ENCODE measurements at regions not wholly inside any gene's neighbourhood (a gene's known extent, or its start where the extent isn't known, plus 50 kb on each side); places are given as distances from the start of the nearest gene placed in this dataset.

- TF ChIP-seq POLR2A (IDR thresholded peaks at IDR 0.05) (no peak), CTCF (IDR thresholded peaks at IDR 0.05) (no peak)
- no peak for DNase-seq
- H3K4me1 ChIP-seq = no peaks in the 10 kb centered on the region
- no peaks in the 10 kb centered on the region for H3K9me3 ChIP-seq
- H3K27me3 ChIP-seq = no peaks in the 10 kb centered on the region
- no peak overlapping the region for H3K27ac ChIP-seq
- WGBS, 2 donors = 75 to 86% methylated on average over 5 of the region's 5 CpGs
- no peaks in the 10 kb centered on the region for H3K36me3 ChIP-seq
- H3K4me3 ChIP-seq = no peak overlapping the region
- intact Hi-C loops (cut with DNase I) = loop anchor here (10.0 kb wide), 1 partner anchor 109 kb away; no protein-coding TSS in a partner anchor
Measured at GRCh38 chr12:79534029-79534867, 156.5 kb downstream of the PAWR start.

GRCh38 chr12:79532907-79533288, 157.9 kb downstream of the PAWR start:
- TF ChIP-seq CTCF (IDR thresholded peaks at IDR 0.05) (no peak), POLR2A (IDR thresholded peaks at IDR 0.05) (no peak)
- H3K4me3 ChIP-seq = no peak overlapping the region
- intact Hi-C loops (cut with DNase I) = loop anchor here (10.0 kb wide), 1 partner anchor 108 kb away; no protein-coding TSS in a partner anchor
- no peaks in the 10 kb centered on the region for H3K9me3 ChIP-seq
- no peak overlapping the region for H3K27ac ChIP-seq
- no peaks in the 10 kb centered on the region for H3K36me3 ChIP-seq
- H3K27me3 ChIP-seq = no peaks in the 10 kb centered on the region
- DNase-seq = no peak
- no peaks in the 10 kb centered on the region for H3K4me1 ChIP-seq
- 89 to 94% methylated on average over 3 to 5 of the region's 7 CpGs for WGBS, 2 donors

GRCh38 chr12:79531518-79531917, 159.2 kb downstream of the PAWR start:
- Histone ChIP-seq H3K27ac (no peak overlapping the region), H3K4me3 (no peak overlapping the region), H3K36me3 (no peaks in the 10 kb centered on the region), H3K9me3 (no peaks in the 10 kb centered on the region), H3K4me1 (no peaks in the 10 kb centered on the region), H3K27me3 (no peaks in the 10 kb centered on the region)
- intact Hi-C loops (cut with DNase I) = loop anchor here (10.0 kb wide), 1 partner anchor 107 kb away; no protein-coding TSS in a partner anchor
- no peak for DNase-seq
- WGBS, 2 donors = 93 to 96% methylated on average over 4 of the region's 4 CpGs
- no peak for TF ChIP-seq POLR2A (IDR thresholded peaks at IDR 0.05)
- no peak for TF ChIP-seq CTCF (IDR thresholded peaks at IDR 0.05)

GRCh38 chr12:79527473-79527872, 163.3 kb downstream of the PAWR start:
- intact Hi-C loops (cut with DNase I) = no loop called here
- no peak for TF ChIP-seq CTCF (IDR thresholded peaks at IDR 0.05)
- no peak for TF ChIP-seq POLR2A (IDR thresholded peaks at IDR 0.05)
- no peak overlapping the region for H3K27ac ChIP-seq
- WGBS, 2 donors = 74 to 89% methylated on average over 1 of the region's 1 CpG
- no peaks in the 10 kb centered on the region for H3K27me3 ChIP-seq
- no peaks in the 10 kb centered on the region for H3K36me3 ChIP-seq
- no peak overlapping the region for H3K4me3 ChIP-seq
- H3K4me1 ChIP-seq = peaks cover 0 to 5% (median 0%) of the 10 kb centered on the region in 3 donors
- DNase-seq = no peak
- no peaks in the 10 kb centered on the region for H3K9me3 ChIP-seq

GRCh38 chr12:79525357-79525756, 165.4 kb downstream of the PAWR start:
- Histone ChIP-seq H3K27ac (no peak overlapping the region), H3K9me3 (no peaks in the 10 kb centered on the region), H3K27me3 (no peaks in the 10 kb centered on the region), H3K4me1 (peaks cover 0 to 5% (median 0%) of the 10 kb centered on the region in 3 donors), H3K36me3 (no peaks in the 10 kb centered on the region), H3K4me3 (no peak overlapping the region)
- no peak for DNase-seq
- TF ChIP-seq CTCF (IDR thresholded peaks at IDR 0.05) (no peak), POLR2A (IDR thresholded peaks at IDR 0.05) (no peak)
- intact Hi-C loops (cut with DNase I) = no loop called here
